ENCODE measurements at regions not wholly inside any gene's neighbourhood (a gene's known extent, or its start where the extent isn't known, plus 50 kb on each side); places are given as distances from the start of the nearest gene placed in this dataset.
A peak's percentile ranks its signal among the peaks of the same experiment; 100 is the strongest.

GRCh38 chr17:409308-409847 lies 56.8 kb upstream of the RPH3AL start:
- ATAC-seq = no peak

More at GRCh38 chr17:409308-409847, 56.8 kb upstream of the RPH3AL start:
- DNase-seq (ENCODE audit: low spot score) = no peak
- H3K4me1 Mint-ChIP-seq = peaks cover 26% of the 10 kb centered on the region
- H3K9me3 Mint-ChIP-seq = peaks cover 11% of the 10 kb centered on the region
- no peaks in the 10 kb centered on the region for H3K36me3 ChIP-seq (ENCODE audit: insufficient read depth)
- H3K9me2 ChIP-seq (ENCODE audit: insufficient read depth) = no peaks in the 10 kb centered on the region
- peak overlapping the region; percentile 34; the same call in 1 of the 2 replicates for H3K27ac ChIP-seq (ENCODE audit: low read depth)
- peak overlapping the region; percentile 56; the same call in 1 of the 2 replicates for H2AFZ ChIP-seq
- no peaks in the 10 kb centered on the region for H3K4me1 ChIP-seq (ENCODE audit: insufficient read depth)
- peak overlapping the region; percentile 35; the same call in 1 of the 2 replicates for H3K4me3 ChIP-seq
- no peaks in the 10 kb centered on the region for H3K27me3 ChIP-seq (ENCODE audit: insufficient read depth)
- TF ChIP-seq NANOG (IDR thresholded peaks at IDR 0.05; ENCODE audit: borderline replicate concordance) = no peak
- TF ChIP-seq POLR2AphosphoS5 (IDR thresholded peaks at IDR 0.05; ENCODE audit: low read depth) = no peak
- TF ChIP-seq CREB1 (CRISPR knock-in tag; IDR thresholded peaks at IDR 0.05; ENCODE audit: low read depth) = peak; percentile 8; the same call in 1 of the 2 replicates
- no peak for TF ChIP-seq ZNF462 (CRISPR knock-in tag; IDR thresholded peaks at IDR 0.05)
- peak overlapping the region; percentile 62; the same call in 1 of the 2 replicates for H3K4me2 ChIP-seq
- H3K27me3 Mint-ChIP-seq (ENCODE audit: insufficient read depth, low read depth, poor library complexity) = peaks cover 24% of the 10 kb centered on the region
- H3F3A ChIP-seq (replicated peaks; ENCODE audit: low read depth) = peaks cover 15% of the 10 kb centered on the region; the same call in 1 of the 2 replicates
- no peaks in the 10 kb centered on the region for H4K20me1 ChIP-seq (replicated peaks; ENCODE audit: insufficient read depth)
- no peaks in the 10 kb centered on the region for H3K79me2 ChIP-seq (replicated peaks; ENCODE audit: insufficient read depth)
- H3K27ac Mint-ChIP-seq = 0 out of 2 replicates have a peak overlapping the region, but pooled peaks have one; percentile 1
- peaks cover 16% of the 10 kb centered on the region for H3K36me3 Mint-ChIP-seq (ENCODE audit: low read depth)
- peak overlapping the region; percentile 83 for H3K4me3 Mint-ChIP-seq

All from GM23338 (cell line).